H1 (cell line): ENCODE measurements at regions not wholly inside any gene's neighbourhood (a gene's known extent, or its start where the extent isn't known, plus 50 kb on each side); places are given as distances from the start of the nearest gene placed in this dataset.

ENCODE experiments used
- NANOG ChIP-seq: IDR thresholded peaks from 2 replicates; pipeline ENCODE4 v1.6.1; 2011; ENCODE audit warnings: low read length, low read depth, mild to moderate bottlenecking, inconsistent platforms; ENCODE audit not compliant: insufficient read depth, poor library complexity, severe bottlenecking
- NRF1 ChIP-seq: IDR thresholded peaks from 2 replicates; pipeline ENCODE4 v1.6.1; 2011; ENCODE audit warnings: mild to moderate bottlenecking, low read depth, low read length, improper control_type of control experiment
- POU5F1 ChIP-seq: IDR thresholded peaks from 2 replicates; pipeline ENCODE4 v1.6.1; 2011; ENCODE audit warnings: low read depth, mild to moderate bottlenecking, low read length, moderate library complexity
- RXRA ChIP-seq: IDR thresholded peaks from 2 replicates; pipeline ENCODE4 v1.6.1; 2011; ENCODE audit warnings: low read depth, mild to moderate bottlenecking, low read length, moderate library complexity; ENCODE audit not compliant: insufficient read depth
- TAF7 ChIP-seq: optimal IDR thresholded peaks from 2 replicates; pipeline ENCODE3; 2011; ENCODE audit warnings: low read depth, mild to moderate bottlenecking, inconsistent platforms, low read length, moderate library complexity, borderline replicate concordance
- TCF12 ChIP-seq: IDR thresholded peaks from 2 replicates; pipeline ENCODE4 v1.6.1; 2011; ENCODE audit warnings: low read depth, mild to moderate bottlenecking, low read length

DNA sequence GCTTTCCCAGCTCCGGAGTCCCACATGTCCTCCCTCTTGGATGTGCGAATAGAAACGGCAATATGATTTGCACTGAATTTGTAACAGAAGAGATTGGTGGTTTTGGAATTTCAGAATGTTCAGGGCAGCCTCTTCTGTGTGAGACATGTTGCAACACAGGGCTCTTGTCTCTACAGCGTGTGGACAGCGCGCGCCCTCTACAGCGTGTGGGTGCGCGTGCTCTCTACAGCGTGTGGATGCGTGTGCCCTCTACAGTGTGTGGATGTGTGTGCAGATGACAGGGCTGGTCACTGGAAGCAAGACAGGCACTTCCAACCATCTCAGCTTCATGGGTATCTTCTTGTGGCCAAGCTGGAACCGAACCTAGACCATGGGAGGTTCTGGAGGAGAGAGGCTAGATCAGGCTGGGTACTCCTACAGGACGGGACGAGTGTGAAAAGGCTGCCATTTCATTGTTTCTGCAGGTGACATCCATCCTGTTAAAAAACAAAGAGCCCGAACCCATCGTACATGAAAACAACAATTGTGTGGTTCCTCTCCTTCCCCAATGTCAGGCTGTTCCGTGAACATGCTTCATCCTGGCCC lies 78.4 kb downstream of the TEX29 start (continued):
- TF ChIP-seq TAF7 = no peak
- TF ChIP-seq RXRA = no peak
- TF ChIP-seq TCF12 = no peak
- TF ChIP-seq NANOG = no peak
- TF ChIP-seq NRF1 = no peak
- TF ChIP-seq POU5F1 = no peak
